H1 (cell line): ENCODE measurements at regions not wholly inside any gene's neighbourhood (a gene's known extent, or its start where the extent isn't known, plus 50 kb on each side); places are given as distances from the start of the nearest gene placed in this dataset.

Experiments used
- CTCF ChIA-PET: fragments of 300-600 bp; sonication (Branson Sonifier 250); formaldehyde crosslinking; loops from one replicate; lab custom pipeline; 2021; ENCODE audit not compliant: partially characterized antibody; lab: Charles Lee
- POLR2A ChIA-PET: fragments of 300-600 bp; sonication (Branson Sonifier 250); formaldehyde crosslinking; loops from one replicate; lab custom pipeline; 2021; ENCODE audit warnings: inconsistent platforms; ENCODE audit not compliant: partially characterized antibody; lab: Charles Lee
- DNase-seq, 2 experiments: peaks; one replicate each; pipeline versions ENCODE4 v3.0.0 to v3.0.0-alpha.2; 2010 to 2022; ENCODE audit warnings: low spot score in 2 of 2, low read depth in 1 of 2, mixed read lengths in 1 of 2
- FAIRE-seq: peaks from 2 replicates; lab custom pipeline; 2011; peaks lifted over from hg19 to GRCh38; lab: Jason Lieb, UNC
- H2AFZ ChIP-seq: 2 replicates; pipeline ENCODE4 v1.8.1; 2012; ENCODE audit warnings: low read length, inconsistent platforms
- H2AK5ac ChIP-seq: 2 replicates; pipeline ENCODE4 v1.6.1; 2013; ENCODE audit warnings: low read depth, low read length
- H2BK120ac ChIP-seq: replicated peaks from 2 replicates; pipeline ENCODE3; 2013; ENCODE audit warnings: low read depth, low read length, inconsistent platforms
- H2BK12ac ChIP-seq: 2 replicates; pipeline ENCODE4 v1.6.1; 2013; ENCODE audit warnings: low read depth, low read length
- H2BK15ac ChIP-seq: 2 replicates; pipeline ENCODE4 v1.6.1; 2013; ENCODE audit warnings: low read length
- H2BK20ac ChIP-seq: 2 replicates; pipeline ENCODE4 v1.6.1; 2013; ENCODE audit warnings: low read length
- H2BK5ac ChIP-seq: 2 replicates; pipeline ENCODE4 v1.6.1; 2013; ENCODE audit warnings: low read depth, low read length
- H3K14ac ChIP-seq: 2 replicates; pipeline ENCODE4 v1.6.1; 2013; ENCODE audit warnings: inconsistent platforms; ENCODE audit not compliant: insufficient read length
- H3K18ac ChIP-seq: 2 replicates; pipeline ENCODE4 v1.6.1; 2013; ENCODE audit warnings: low read length; ENCODE audit errors: extremely low read depth
- H3K23ac ChIP-seq: 2 replicates; pipeline ENCODE4 v1.6.1; 2013; ENCODE audit warnings: inconsistent platforms; ENCODE audit not compliant: insufficient read length
- H3K23me2 ChIP-seq: 2 replicates; pipeline ENCODE4 v1.6.1; 2013; ENCODE audit warnings: low read depth, low read length
- H3K27ac ChIP-seq: 2 replicates; pipeline ENCODE4 v1.6.1; 2011; ENCODE audit warnings: low read depth, low read length, inconsistent platforms
- H3K27me3 ChIP-seq, 4 experiments: replicated peaks in 1 of 4; 1 replicate in 1 of 4; 2 replicates in 3 of 4; pipeline versions ENCODE4 v1.6.1 to v1.8.1; 2011 to 2013; ENCODE audit warnings: low read length in 3 of 4, mild to moderate bottlenecking in 3 of 4, inconsistent platforms in 2 of 4, mixed read lengths in 2 of 4, moderate library complexity in 1 of 4; ENCODE audit not compliant: control insufficient read depth in 3 of 4, insufficient read depth in 3 of 4; ENCODE audit errors: extremely low read depth in 1 of 4
- H3K36me3 ChIP-seq, 4 experiments: 2 replicates each; pipeline versions ENCODE4 v1.6.1 to v1.8.1; 2011 to 2013; ENCODE audit warnings: mild to moderate bottlenecking in 4 of 4, low read length in 3 of 4, moderate library complexity in 2 of 4, control low read depth in 1 of 4, inconsistent platforms in 1 of 4; ENCODE audit not compliant: insufficient read depth in 4 of 4, control insufficient read depth in 2 of 4
- H3K4ac ChIP-seq: replicated peaks from 2 replicates; pipeline ENCODE3; 2013; ENCODE audit warnings: low read length, low read depth, mixed read lengths, inconsistent platforms; ENCODE audit not compliant: insufficient read length
- H3K4me1 ChIP-seq, 4 experiments: replicated peaks in 1 of 4; 1 replicate in 1 of 4; 2 replicates in 3 of 4; pipeline versions ENCODE4 v1.6.1 to v1.8.1; 2011 to 2013; ENCODE audit warnings: low read length in 3 of 4, inconsistent platforms in 2 of 4, mixed read lengths in 1 of 4; ENCODE audit not compliant: insufficient read depth in 4 of 4, control insufficient read depth in 3 of 4
- H3K4me2 ChIP-seq, 2 experiments: 2 replicates each; pipeline versions ENCODE4 v1.6.1 to v1.8.1; 2011 to 2013; ENCODE audit warnings: low read depth in 2 of 2, low read length in 2 of 2, control low read depth in 1 of 2, inconsistent platforms in 1 of 2, mild to moderate bottlenecking in 1 of 2; ENCODE audit not compliant: insufficient read depth in 1 of 2
- H3K4me3 ChIP-seq, 4 experiments: fragments of 200-600, 300-600 bp in 1 of 4; sonication (generic), shearing (Covaris generic), sonication (Bioruptor Twin) in 1 of 4; 2 replicates each; pipeline versions ENCODE4 v1.5.1 to v1.8.1; 2011 to 2016; ENCODE audit warnings: low read length in 4 of 4, low read depth in 3 of 4, control low read depth in 2 of 4, inconsistent platforms in 2 of 4, mild to moderate bottlenecking in 2 of 4, mixed read lengths in 1 of 4, moderate library complexity in 1 of 4; ENCODE audit not compliant: insufficient read depth in 2 of 4; ENCODE audit errors: extremely low read depth in 1 of 4
- H3K56ac ChIP-seq: replicated peaks from 2 replicates; pipeline ENCODE3; 2013; ENCODE audit warnings: low read depth, mild to moderate bottlenecking, mixed read lengths, low read length, inconsistent platforms; ENCODE audit not compliant: insufficient read length
- H3K79me1 ChIP-seq: 2 replicates; pipeline ENCODE4 v1.6.1; 2013; ENCODE audit warnings: low read depth, low read length, control low read depth
- H3K79me2 ChIP-seq, 2 experiments: 2 replicates each; pipeline versions ENCODE4 v1.6.1 to v1.8.1; 2012 to 2013; ENCODE audit warnings: low read length in 2 of 2, mild to moderate bottlenecking in 2 of 2, inconsistent platforms in 1 of 2; ENCODE audit not compliant: insufficient read depth in 2 of 2, control insufficient read depth in 1 of 2
- H3K9ac ChIP-seq, 4 experiments: replicated peaks in 1 of 4; 1 replicate in 1 of 4; 2 replicates in 3 of 4; pipeline versions ENCODE4 v1.6.1 to v1.8.1; 2011 to 2013; ENCODE audit warnings: low read depth in 3 of 4, low read length in 3 of 4, control low read depth in 2 of 4, mild to moderate bottlenecking in 2 of 4, moderate library complexity in 2 of 4, inconsistent platforms in 1 of 4; ENCODE audit errors: extremely low read depth in 1 of 4
- H3K9me3 ChIP-seq, 2 experiments: 2 replicates each; pipeline versions ENCODE4 v1.6.1 to v1.8.1; 2012 to 2013; ENCODE audit warnings: mild to moderate bottlenecking in 2 of 2, moderate library complexity in 2 of 2, control low read depth in 1 of 2, inconsistent platforms in 1 of 2, low read depth in 1 of 2, low read length in 1 of 2, mixed read lengths in 1 of 2; ENCODE audit not compliant: insufficient read depth in 2 of 2
- H4K20me1 ChIP-seq, 2 experiments: replicated peaks in 1 of 2; 2 replicates each; pipeline versions ENCODE3 to v1.8.1; 2011 to 2013; ENCODE audit warnings: inconsistent platforms in 2 of 2, low read length in 2 of 2, mild to moderate bottlenecking in 1 of 2; ENCODE audit not compliant: insufficient read depth in 2 of 2, control insufficient read depth in 1 of 2
- H4K5ac ChIP-seq: 2 replicates; pipeline ENCODE4 v1.6.1; 2013; ENCODE audit warnings: low read length, low read depth, mixed read lengths, inconsistent platforms; ENCODE audit not compliant: insufficient read length
- H4K8ac ChIP-seq: 2 replicates; pipeline ENCODE4 v1.8.0; 2013; ENCODE audit warnings: mild to moderate bottlenecking, moderate library complexity, low read length, inconsistent platforms; ENCODE audit not compliant: insufficient read depth; ENCODE audit errors: extremely low read depth
- H4K91ac ChIP-seq: replicated peaks from 2 replicates; pipeline ENCODE3; 2013; ENCODE audit warnings: low read length, mixed read lengths, inconsistent platforms; ENCODE audit not compliant: insufficient read length
- CREB1 ChIP-seq: IDR thresholded peaks from 2 replicates; pipeline ENCODE4 v1.6.1; 2012; ENCODE audit warnings: inconsistent platforms
- EZH2 ChIP-seq: fragments of 200-600 bp; sonication (generic); IDR thresholded peaks from 2 replicates; pipeline ENCODE4 v1.7.1; 2012; ENCODE audit warnings: low read depth, mild to moderate bottlenecking, moderate library complexity, low read length, inconsistent platforms; ENCODE audit not compliant: severe bottlenecking
- GABPA ChIP-seq: IDR thresholded peaks from 2 replicates; pipeline ENCODE4 v1.6.1; 2011; ENCODE audit warnings: mild to moderate bottlenecking, low read length, moderate library complexity, borderline replicate concordance; ENCODE audit not compliant: insufficient read depth
- GTF2F1 ChIP-seq: IDR thresholded peaks from 2 replicates; pipeline ENCODE4 v1.6.1; 2012; ENCODE audit warnings: low read depth, low read length, improper control_type of control experiment, borderline replicate concordance
- PHF8 ChIP-seq: fragments of 200-600 bp; sonication (generic); conservative IDR thresholded peaks from 2 replicates; pipeline ENCODE4 v1.7.1; 2012; ENCODE audit warnings: low read depth, mild to moderate bottlenecking, inconsistent platforms, low read length, moderate library complexity
- RNF2 ChIP-seq: fragments of 200-900, 300-1000 bp; sonication (generic); IDR thresholded peaks from 2 replicates; pipeline ENCODE4 v1.7.1; 2016; ENCODE audit warnings: borderline replicate concordance, low read depth, mild to moderate bottlenecking, antibody characterized with exemption, low read length; ENCODE audit not compliant: poor library complexity, severe bottlenecking; ENCODE audit errors: missing control alignments
- SIX5 ChIP-seq: IDR thresholded peaks from 2 replicates; pipeline ENCODE4 v1.6.1; 2011; ENCODE audit warnings: mild to moderate bottlenecking, low read depth, low read length
- SP1 ChIP-seq: IDR thresholded peaks from 2 replicates; pipeline ENCODE4 v1.6.1; 2011; ENCODE audit warnings: low read depth, low read length
- TAF1 ChIP-seq: IDR thresholded peaks from 2 replicates; pipeline ENCODE4 v1.6.1; 2011; ENCODE audit warnings: mild to moderate bottlenecking, low read depth, low read length
- WGBS, 2 experiments: shearing (Covaris generic) in 1 of 2; methylation state at CpG; one replicate each; pipeline versions ENCODE4 v1.1.6 to v1.1.7; 2013 to 2015; ENCODE audit warnings: low lambda C conversion rate in 2 of 2, mixed read lengths in 2 of 2, inconsistent platforms in 1 of 2, low coverage in 1 of 2, missing lambda C conversion rate in 1 of 2; ENCODE audit not compliant: insufficient replicate concordance in 2 of 2, insufficient coverage in 1 of 2, insufficient read length in 1 of 2; ENCODE audit errors: extremely low coverage in 1 of 2, missing lambda C conversion rate in 1 of 2; 5-methylcytosine and 5-hydroxymethylcytosine counted together

DNA sequence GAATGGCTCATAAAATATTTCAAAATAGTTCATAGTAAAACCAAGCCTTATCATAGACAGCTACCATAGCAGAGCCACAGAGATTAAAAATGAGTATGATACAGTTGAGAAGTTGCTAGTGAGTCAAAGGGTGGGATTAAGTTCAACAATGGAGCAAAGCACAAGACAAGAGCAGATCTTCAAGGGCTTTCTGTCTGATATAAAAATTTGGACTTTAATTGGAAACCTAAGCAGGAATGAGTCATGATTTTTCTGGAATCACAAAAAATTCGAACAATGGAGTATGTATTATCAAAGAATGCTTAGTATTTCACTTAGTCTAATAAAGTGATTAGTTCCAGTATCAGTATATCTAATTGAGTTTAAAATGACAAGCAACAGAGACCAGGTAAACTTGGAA lies 487.3 kb upstream of the NETO1 start:
- no peak for TF ChIP-seq SIX5
- TF ChIP-seq SP1, result no peak
- no peak for TF ChIP-seq RNF2
- TF ChIP-seq TAF1, result no peak
- no peak for TF ChIP-seq EZH2
- TF ChIP-seq CREB1, result no peak
- TF ChIP-seq GABPA, result no peak
- TF ChIP-seq PHF8, result no peak
- no peak for TF ChIP-seq GTF2F1
- Histone ChIP-seq H3K4me3 (no peak overlapping the region), H3K14ac (no peak overlapping the region), H3K9ac (no peak overlapping the region), H2BK12ac (no peak overlapping the region), H3K27me3 (no peaks in the 10 kb centered on the region), H2BK5ac (no peak overlapping the region), H2AK5ac (no peak overlapping the region), H3K79me2 (no peaks in the 10 kb centered on the region), H2BK120ac (no peak overlapping the region), H3K23ac (no peak overlapping the region), H3K56ac (no peak overlapping the region), H3K4me2 (no peak overlapping the region), H3K18ac (no peak overlapping the region), H4K8ac (no peak overlapping the region), H3K36me3 (no peaks in the 10 kb centered on the region), H4K91ac (no peak overlapping the region), H3K27ac (no peak overlapping the region), H2AFZ (no peak overlapping the region), H3K4me1 (no peaks in the 10 kb centered on the region), H3K4ac (no peak overlapping the region), H4K5ac (no peak overlapping the region), H3K79me1 (no peaks in the 10 kb centered on the region), H3K9me3 (no peaks in the 10 kb centered on the region), H4K20me1 (no peaks in the 10 kb centered on the region), H2BK15ac (no peak overlapping the region), H3K23me2 (no peaks in the 10 kb centered on the region), H2BK20ac (no peak overlapping the region)
- WGBS, 2 experiments, result 88% methylated on average over 1 of the region's 1 CpG; no CpG with 5 or more reads in 1 of the 2 experiments
- ChIA-PET POLR2A (no interaction called here), CTCF (no interaction called here)
- FAIRE-seq (no peak), DNase-seq (no peak)
